ENCODE measurements at regions not wholly inside any gene's neighbourhood (a gene's known extent, or its start where the extent isn't known, plus 50 kb on each side); places are given as distances from the start of the nearest gene placed in this dataset.
A peak's percentile ranks its signal among the peaks of the same experiment; 100 is the strongest.

- Histone ChIP-seq H3K4me3 (ENCODE audit: low read depth, low read length) (no peak overlapping the region), H3K36me3 (ENCODE audit: control insufficient read depth, insufficient read depth, low read length) (no peaks in the 10 kb centered on the region), H3K27me3 (ENCODE audit: control insufficient read depth, insufficient read depth, low read length) (no peaks in the 10 kb centered on the region; the same call in 1 of the 2 replicates)
- CTCF ChIA-PET: no interaction called here
- POLR2A ChIA-PET: no interaction called here
- TF ChIP-seq CTCF (IDR thresholded peaks at IDR 0.05; ENCODE audit: insufficient read depth, low read depth, low read length): no peak
- no peak for DNase-seq (ENCODE audit: low read depth)
Observed at GRCh38 chr22:35475545-35475944, 65.1 kb upstream of the RASD2 start.

GRCh38 chr22:35476341-35476740, 64.3 kb upstream of the RASD2 start:
- DNase-seq (ENCODE audit: low read depth): no peak
- no peak for TF ChIP-seq CTCF (IDR thresholded peaks at IDR 0.05; ENCODE audit: insufficient read depth, low read depth, low read length)
- H3K36me3 ChIP-seq (ENCODE audit: control insufficient read depth, insufficient read depth, low read length): no peaks in the 10 kb centered on the region
- ChIA-PET CTCF (no interaction called here), POLR2A (no interaction called here)
- H3K27me3 ChIP-seq (ENCODE audit: control insufficient read depth, insufficient read depth, low read length): no peaks in the 10 kb centered on the region; the same call in 1 of the 2 replicates
- no peak overlapping the region for H3K4me3 ChIP-seq (ENCODE audit: low read depth, low read length)

- Histone ChIP-seq H3K36me3 (ENCODE audit: control insufficient read depth, insufficient read depth, low read length) (no peaks in the 10 kb centered on the region), H3K27me3 (ENCODE audit: control insufficient read depth, insufficient read depth, low read length) (no peaks in the 10 kb centered on the region; the same call in 1 of the 2 replicates), H3K4me3 (ENCODE audit: low read depth, low read length) (no peak overlapping the region)
- ChIA-PET CTCF (no interaction called here), POLR2A (no interaction called here)
- peak; percentile 20 for DNase-seq (ENCODE audit: low read depth)
- TF ChIP-seq CTCF (IDR thresholded peaks at IDR 0.05; ENCODE audit: insufficient read depth, low read depth, low read length): no peak
Observed at GRCh38 chr22:35477911-35478582, 62.6 kb upstream of the RASD2 start.

- POLR2A ChIA-PET: no interaction called here
- H3K27me3 ChIP-seq (ENCODE audit: control insufficient read depth, insufficient read depth, low read length): no peaks in the 10 kb centered on the region
- CTCF ChIA-PET: no interaction called here
- no peaks in the 10 kb centered on the region for H3K36me3 ChIP-seq (ENCODE audit: control insufficient read depth, insufficient read depth, low read length)
- no peak overlapping the region for H3K4me3 ChIP-seq (ENCODE audit: low read depth, low read length)
- no peak for TF ChIP-seq CTCF (IDR thresholded peaks at IDR 0.05; ENCODE audit: insufficient read depth, low read depth, low read length)
- DNase-seq (ENCODE audit: low read depth): no peak
Observed at GRCh38 chr22:35478633-35479107, 62.0 kb upstream of the RASD2 start.

GRCh38 chr22:35479359-35479758, 61.3 kb upstream of the RASD2 start:
- TF ChIP-seq CTCF (IDR thresholded peaks at IDR 0.05; ENCODE audit: insufficient read depth, low read depth, low read length): no peak
- POLR2A ChIA-PET: no interaction called here
- Histone ChIP-seq H3K36me3 (ENCODE audit: control insufficient read depth, insufficient read depth, low read length) (no peaks in the 10 kb centered on the region), H3K27me3 (ENCODE audit: control insufficient read depth, insufficient read depth, low read length) (no peaks in the 10 kb centered on the region), H3K4me3 (ENCODE audit: low read depth, low read length) (no peak overlapping the region)
- DNase-seq (ENCODE audit: low read depth): no peak
- CTCF ChIA-PET: interaction anchor here (0.9 to 1.4 kb wide), 2 partner anchors 10 to 26 kb away, joined by 3 to 4 read pairs; no protein-coding TSS in a partner anchor

All from BJ (cell line).